ENCODE measurements at regions not wholly inside any gene's neighbourhood (a gene's known extent, or its start where the extent isn't known, plus 50 kb on each side); places are given as distances from the start of the nearest gene placed in this dataset.

DNA sequence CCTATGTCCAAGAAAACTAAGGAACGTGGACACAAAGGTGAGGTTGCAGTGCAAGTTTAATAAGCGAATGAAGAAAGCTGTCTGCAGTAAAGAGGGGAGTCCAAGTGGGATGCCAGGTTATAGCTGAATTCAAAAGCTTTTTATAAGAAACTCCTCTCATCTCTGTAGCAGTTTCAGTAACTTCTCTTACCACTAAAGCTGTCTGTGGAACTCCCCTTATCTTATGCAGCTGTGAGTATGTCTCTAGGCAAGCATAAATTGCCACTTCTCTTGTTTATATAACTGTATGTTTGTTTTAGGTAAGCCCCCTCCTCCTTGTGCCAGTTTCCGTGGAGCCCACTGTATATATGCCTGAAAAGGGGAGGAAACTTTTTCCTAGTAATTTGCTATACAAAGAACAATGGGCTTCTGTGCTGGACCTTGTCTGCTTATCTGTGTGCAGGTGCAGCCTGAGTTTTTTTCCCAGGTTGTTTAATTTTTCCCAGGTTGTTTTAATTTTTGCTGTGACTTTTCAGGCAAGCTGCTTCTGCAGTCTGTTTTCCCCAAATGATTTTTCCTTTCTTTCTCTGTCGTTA is 875.1 kb upstream of the EPHA6 start:
- TF ChIP-seq, protein P1, sequence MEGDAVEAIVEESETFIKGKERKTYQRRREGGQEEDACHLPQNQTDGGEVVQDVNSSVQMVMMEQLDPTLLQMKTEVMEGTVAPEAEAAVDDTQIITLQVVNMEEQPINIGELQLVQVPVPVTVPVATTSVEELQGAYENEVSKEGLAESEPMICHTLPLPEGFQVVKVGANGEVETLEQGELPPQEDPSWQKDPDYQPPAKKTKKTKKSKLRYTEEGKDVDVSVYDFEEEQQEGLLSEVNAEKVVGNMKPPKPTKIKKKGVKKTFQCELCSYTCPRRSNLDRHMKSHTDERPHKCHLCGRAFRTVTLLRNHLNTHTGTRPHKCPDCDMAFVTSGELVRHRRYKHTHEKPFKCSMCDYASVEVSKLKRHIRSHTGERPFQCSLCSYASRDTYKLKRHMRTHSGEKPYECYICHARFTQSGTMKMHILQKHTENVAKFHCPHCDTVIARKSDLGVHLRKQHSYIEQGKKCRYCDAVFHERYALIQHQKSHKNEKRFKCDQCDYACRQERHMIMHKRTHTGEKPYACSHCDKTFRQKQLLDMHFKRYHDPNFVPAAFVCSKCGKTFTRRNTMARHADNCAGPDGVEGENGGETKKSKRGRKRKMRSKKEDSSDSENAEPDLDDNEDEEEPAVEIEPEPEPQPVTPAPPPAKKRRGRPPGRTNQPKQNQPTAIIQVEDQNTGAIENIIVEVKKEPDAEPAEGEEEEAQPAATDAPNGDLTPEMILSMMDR (IDR thresholded peaks at IDR 0.05; ENCODE audit: borderline replicate concordance, extremely low read depth, low read length, poor library complexity, severe bottlenecking) = no peak
- no peak for TF ChIP-seq EZH2 (IDR thresholded peaks at IDR 0.05; ENCODE audit: borderline replicate concordance, low read depth, low read length, severe bottlenecking)

Data from DND-41 (cell line).